Mucosa of stomach (tissue), 1 donor: ENCODE measurements at regions not wholly inside any gene's neighbourhood (a gene's known extent, or its start where the extent isn't known, plus 50 kb on each side); places are given as distances from the start of the nearest gene placed in this dataset.
"Not testable (repeated sequence)": the region's sequence is repeated elsewhere in the genome, so short reads cannot be mapped to it uniquely, and the experiment has no call there.

ENCODE experiments used
- H3K27me3 ChIP-seq: one replicate; pipeline ENCODE4 v1.7.0; 2013; ENCODE audit warnings: mild to moderate bottlenecking, low read length; ENCODE audit not compliant: control insufficient read depth, insufficient read depth
- H3K36me3 ChIP-seq: one replicate; pipeline ENCODE4 v1.7.0; 2013; ENCODE audit warnings: low read length; ENCODE audit not compliant: control insufficient read depth, insufficient read depth
- H3K4me1 ChIP-seq: one replicate; pipeline ENCODE4 v1.7.0; 2013; ENCODE audit warnings: mild to moderate bottlenecking, low read length; ENCODE audit not compliant: control insufficient read depth, insufficient read depth
- H3K4me3 ChIP-seq: one replicate; pipeline ENCODE4 v1.7.0; 2013; ENCODE audit warnings: low read length
- H3K9ac ChIP-seq: one replicate; pipeline ENCODE4 v1.7.0; 2013; ENCODE audit warnings: mild to moderate bottlenecking, low read length, moderate library complexity
- H3K9me3 ChIP-seq: one replicate; pipeline ENCODE4 v1.7.0; 2013; ENCODE audit warnings: mild to moderate bottlenecking, low read length, moderate library complexity; ENCODE audit not compliant: control insufficient read depth
- donor health status: Pancreatic carcinoma.

GRCh38 chr2:13335862-13336535 is 619.3 kb downstream of the TRIB2 start:
- H3K36me3 ChIP-seq = no peaks in the 10 kb centered on the region
- H3K9me3 ChIP-seq = no peaks in the 10 kb centered on the region
- no peaks in the 10 kb centered on the region for H3K27me3 ChIP-seq
- no peak overlapping the region for H3K4me3 ChIP-seq
- no peak overlapping the region for H3K9ac ChIP-seq
- H3K4me1 ChIP-seq = no peaks in the 10 kb centered on the region

GRCh38 chr2:13351068-13351467 is 634.3 kb downstream of the TRIB2 start:
- Histone ChIP-seq H3K4me1 (no peaks in the 10 kb centered on the region), H3K4me3 (no peak overlapping the region), H3K9me3 (no peaks in the 10 kb centered on the region), H3K9ac (no peak overlapping the region), H3K36me3 (no peaks in the 10 kb centered on the region), H3K27me3 (no peaks in the 10 kb centered on the region)

- no peaks in the 10 kb centered on the region for H3K36me3 ChIP-seq
- H3K4me1 ChIP-seq = no peaks in the 10 kb centered on the region
- H3K4me3 ChIP-seq = no peak overlapping the region
- H3K9ac ChIP-seq = no peak overlapping the region
- no peaks in the 10 kb centered on the region for H3K27me3 ChIP-seq
- H3K9me3 ChIP-seq = no peaks in the 10 kb centered on the region
Measured at GRCh38 chr2:13353083-13353482, 636.3 kb downstream of the TRIB2 start.

GRCh38 chr2:13354031-13354430 is 637.3 kb downstream of the TRIB2 start:
- H3K4me3 ChIP-seq = no peak overlapping the region
- no peaks in the 10 kb centered on the region for H3K36me3 ChIP-seq
- no peaks in the 10 kb centered on the region for H3K27me3 ChIP-seq
- no peaks in the 10 kb centered on the region for H3K4me1 ChIP-seq
- H3K9ac ChIP-seq = no peak overlapping the region
- no peaks in the 10 kb centered on the region for H3K9me3 ChIP-seq

- not testable (repeated sequence) for H3K4me3 ChIP-seq, H3K36me3 ChIP-seq, H3K9me3 ChIP-seq, H3K9ac ChIP-seq, H3K27me3 ChIP-seq, H3K4me1 ChIP-seq
Measured at GRCh38 chr2:13381928-13382327, 665.2 kb downstream of the TRIB2 start.

- not testable (repeated sequence) for H3K36me3 ChIP-seq, H3K4me1 ChIP-seq, H3K9me3 ChIP-seq, H3K27me3 ChIP-seq, H3K4me3 ChIP-seq, H3K9ac ChIP-seq
Measured at GRCh38 chr2:13389172-13389571, 672.4 kb downstream of the TRIB2 start.

- Histone ChIP-seq H3K36me3 (no peaks in the 10 kb centered on the region), H3K27me3 (no peaks in the 10 kb centered on the region), H3K9ac (no peak overlapping the region), H3K9me3 (no peaks in the 10 kb centered on the region), H3K4me3 (no peak overlapping the region), H3K4me1 (no peaks in the 10 kb centered on the region)
Measured at GRCh38 chr2:13390676-13391075, 673.9 kb downstream of the TRIB2 start.

GRCh38 chr2:13401312-13401711 is 684.6 kb downstream of the TRIB2 start:
- no peak overlapping the region for H3K9ac ChIP-seq
- H3K9me3 ChIP-seq = no peaks in the 10 kb centered on the region
- no peaks in the 10 kb centered on the region for H3K4me1 ChIP-seq
- H3K27me3 ChIP-seq = no peaks in the 10 kb centered on the region
- H3K36me3 ChIP-seq = no peaks in the 10 kb centered on the region
- H3K4me3 ChIP-seq = no peak overlapping the region

- Histone ChIP-seq H3K27me3 (no peaks in the 10 kb centered on the region), H3K4me1 (no peaks in the 10 kb centered on the region), H3K36me3 (no peaks in the 10 kb centered on the region), H3K9me3 (no peaks in the 10 kb centered on the region), H3K9ac (no peak overlapping the region), H3K4me3 (no peak overlapping the region)
Measured at GRCh38 chr2:13413989-13414388, 697.3 kb downstream of the TRIB2 start.

- Histone ChIP-seq H3K9ac (no peak overlapping the region), H3K27me3 (no peaks in the 10 kb centered on the region), H3K4me3 (no peak overlapping the region), H3K9me3 (no peaks in the 10 kb centered on the region), H3K4me1 (no peaks in the 10 kb centered on the region), H3K36me3 (no peaks in the 10 kb centered on the region)
Measured at GRCh38 chr2:13414897-13415296, 698.2 kb downstream of the TRIB2 start.

- Histone ChIP-seq H3K27me3 (no peaks in the 10 kb centered on the region), H3K9ac (no peak overlapping the region), H3K36me3 (no peaks in the 10 kb centered on the region), H3K4me1 (no peaks in the 10 kb centered on the region), H3K4me3 (no peak overlapping the region), H3K9me3 (no peaks in the 10 kb centered on the region)
Measured at GRCh38 chr2:13433954-13434353, 717.2 kb downstream of the TRIB2 start.

GRCh38 chr2:13443554-13444261 is 727.0 kb downstream of the TRIB2 start:
- H3K9ac ChIP-seq, H3K4me3 ChIP-seq, H3K36me3 ChIP-seq, H3K27me3 ChIP-seq, H3K9me3 ChIP-seq, H3K4me1 ChIP-seq: not testable (repeated sequence)
